Caco-2 (cell line): ENCODE measurements at regions not wholly inside any gene's neighbourhood (a gene's known extent, or its start where the extent isn't known, plus 50 kb on each side); places are given as distances from the start of the nearest gene placed in this dataset.
A peak's percentile ranks its signal among the peaks of the same experiment; 100 is the strongest.

Source experiments
- BruUV-seq: library from RNA; stranded (reverse); fragments of 400-500 nt; replicated peaks from 2 replicates; lab custom pipeline; 2021; lab: Mats Ljungman, UMichigan
- CTCF ChIA-PET: fragments of 300-600 bp; sonication (Branson Sonifier 250); formaldehyde crosslinking; loops from one replicate; lab custom pipeline; 2022; ENCODE audit warnings: antibody characterized with exemption; lab: Charles Lee
- POLR2A ChIA-PET: fragments of 300-600 bp; sonication (Branson Sonifier 250); formaldehyde crosslinking; loops from one replicate; lab custom pipeline; 2022; ENCODE audit warnings: antibody characterized with exemption; lab: Charles Lee
- DNase-seq, 2 experiments: peaks; one replicate each; pipeline versions ENCODE4 v3.0.0 to v3.0.0-alpha.2; 2020 to 2022
- H3K27me3 ChIP-seq: replicated peaks from 2 replicates; pipeline ENCODE4 v1.6.0; 2011; ENCODE audit warnings: low read length; ENCODE audit not compliant: control insufficient read depth, insufficient read depth
- H3K36me3 ChIP-seq: 2 replicates; pipeline ENCODE4 v1.5.1; 2011; ENCODE audit warnings: low read length; ENCODE audit not compliant: control insufficient read depth, insufficient read depth
- H3K4me1 ChIP-seq: fragments of 250-450 bp; sonication (Bioruptor Pico); 2 replicates; pipeline ENCODE4 v1.5.1; 2020; ENCODE audit warnings: mild to moderate bottlenecking
- H3K4me3 ChIP-seq: 2 replicates; pipeline ENCODE4 v1.5.1; 2011; ENCODE audit warnings: low read depth, mild to moderate bottlenecking, control low read depth, low read length
- H3K9me3 ChIP-seq: fragments of 250-450 bp; sonication (Bioruptor Pico); 2 replicates; pipeline ENCODE4 v1.5.1; 2020; ENCODE audit warnings: mild to moderate bottlenecking, moderate library complexity
- H3K27ac Mint-ChIP-seq: one replicate; pipeline ENCODE4 v1.8.0; 2022; ENCODE audit warnings: mixed read lengths; ENCODE audit not compliant: unreplicated experiment
- H3K27me3 Mint-ChIP-seq: one replicate; pipeline ENCODE4 v1.8.0; 2022; ENCODE audit warnings: mixed read lengths; ENCODE audit not compliant: insufficient read depth, unreplicated experiment
- H3K36me3 Mint-ChIP-seq: one replicate; pipeline ENCODE4 v1.8.0; 2022; ENCODE audit warnings: mild to moderate bottlenecking, mixed read lengths; ENCODE audit not compliant: insufficient read depth, unreplicated experiment
- H3K4me1 Mint-ChIP-seq: one replicate; pipeline ENCODE4 v1.8.0; 2022; ENCODE audit warnings: low read depth, mixed read lengths; ENCODE audit not compliant: unreplicated experiment
- H3K4me3 Mint-ChIP-seq: one replicate; pipeline ENCODE4 v1.8.0; 2022; ENCODE audit warnings: mild to moderate bottlenecking, moderate library complexity, mixed read lengths; ENCODE audit not compliant: unreplicated experiment
- H3K9me3 Mint-ChIP-seq: one replicate; pipeline ENCODE4 v1.8.0; 2022; ENCODE audit warnings: mixed read lengths; ENCODE audit not compliant: unreplicated experiment
- CTCF ChIP-seq, 2 experiments: fragments of 200-600 bp in 1 of 2; IDR thresholded peaks; 1 replicate in 1 of 2; 2 replicates in 1 of 2; pipeline versions ENCODE4 v1.5.1 to v1.8.0; 2011 to 2022; ENCODE audit warnings: antibody characterized with exemption in 1 of 2, control low read depth in 1 of 2, inconsistent platforms in 1 of 2, low read depth in 1 of 2, low read length in 1 of 2, mild to moderate bottlenecking in 1 of 2, moderate library complexity in 1 of 2; ENCODE audit not compliant: insufficient read depth in 1 of 2, severe bottlenecking in 1 of 2, unreplicated experiment in 1 of 2
- intact Hi-C: fragments of 100-400 bp; cut with micrococcal nuclease; formaldehyde crosslinking; loops from one replicate; pipeline ENCODE4 v1.10.0; 2022; ENCODE audit not compliant: unreplicated experiment

- H3K4me1 ChIP-seq = no peaks in the 10 kb centered on the region
- no peaks in the 10 kb centered on the region for H3K36me3 ChIP-seq
- H3K4me3 ChIP-seq = no peak overlapping the region
- POLR2A ChIA-PET = no interaction called here
- no peak for DNase-seq
- no peaks in the 10 kb centered on the region for H3K27me3 Mint-ChIP-seq
- 0 out of 2 replicates have a peak, but pooled peaks cover 3% of the 10 kb centered on the region for H3K9me3 ChIP-seq
- H3K27ac Mint-ChIP-seq = peak overlapping the region; percentile 6
- H3K9me3 Mint-ChIP-seq = peaks cover 12% of the 10 kb centered on the region
- CTCF ChIA-PET = no interaction called here
- H3K4me3 Mint-ChIP-seq = no peak overlapping the region
- intact Hi-C loops = no loop called here
- no peaks in the 10 kb centered on the region for H3K36me3 Mint-ChIP-seq
- no peak for TF ChIP-seq CTCF (IDR thresholded peaks at IDR 0.05; ENCODE audit: insufficient read depth in 1 of 2, low read depth in 1 of 2, low read length in 1 of 2, severe bottlenecking in 1 of 2, unreplicated experiment in 1 of 2)
- peaks cover 8% of the 10 kb centered on the region for H3K4me1 Mint-ChIP-seq
- no TSS peak for BruUV-seq
- no peaks in the 10 kb centered on the region for H3K27me3 ChIP-seq
Observed at GRCh38 chr10:89845541-89846280, 144.3 kb downstream of the KIF20B start.

GRCh38 chr10:89846281-89846630, 144.9 kb downstream of the KIF20B start:
- no peaks in the 10 kb centered on the region for H3K27me3 ChIP-seq
- no peaks in the 10 kb centered on the region for H3K4me1 ChIP-seq
- TF ChIP-seq CTCF (IDR thresholded peaks at IDR 0.05; ENCODE audit: insufficient read depth in 1 of 2, low read depth in 1 of 2, low read length in 1 of 2, severe bottlenecking in 1 of 2, unreplicated experiment in 1 of 2) = no peak
- no peaks in the 10 kb centered on the region for H3K36me3 ChIP-seq
- Mint-ChIP-seq H3K27me3 (no peaks in the 10 kb centered on the region), H3K4me3 (no peak overlapping the region), H3K36me3 (no peaks in the 10 kb centered on the region), H3K27ac (peak overlapping the region; percentile 6), H3K9me3 (peaks cover 12% of the 10 kb centered on the region), H3K4me1 (peaks cover 8% of the 10 kb centered on the region)
- DNase-seq = no peak
- BruUV-seq = no TSS peak
- ChIA-PET POLR2A (no interaction called here), CTCF (no interaction called here)
- 0 out of 2 replicates have a peak, but pooled peaks cover 3% of the 10 kb centered on the region for H3K9me3 ChIP-seq
- intact Hi-C loops = no loop called here
- no peak overlapping the region for H3K4me3 ChIP-seq

GRCh38 chr10:89846786-89847185, 145.4 kb downstream of the KIF20B start:
- ChIA-PET CTCF (no interaction called here), POLR2A (no interaction called here)
- no peaks in the 10 kb centered on the region for H3K27me3 ChIP-seq
- intact Hi-C loops = no loop called here
- Mint-ChIP-seq H3K27me3 (no peaks in the 10 kb centered on the region), H3K36me3 (no peaks in the 10 kb centered on the region), H3K4me3 (no peak overlapping the region), H3K9me3 (peaks cover 12% of the 10 kb centered on the region), H3K27ac (no peak overlapping the region), H3K4me1 (peaks cover 8% of the 10 kb centered on the region)
- no peak for DNase-seq
- no peaks in the 10 kb centered on the region for H3K4me1 ChIP-seq
- no TSS peak for BruUV-seq
- TF ChIP-seq CTCF (IDR thresholded peaks at IDR 0.05; ENCODE audit: insufficient read depth in 1 of 2, low read depth in 1 of 2, low read length in 1 of 2, severe bottlenecking in 1 of 2, unreplicated experiment in 1 of 2) = no peak
- no peak overlapping the region for H3K4me3 ChIP-seq
- H3K9me3 ChIP-seq = 0 out of 2 replicates have a peak, but pooled peaks cover 3% of the 10 kb centered on the region
- no peaks in the 10 kb centered on the region for H3K36me3 ChIP-seq
